ENCODE measurements at regions not wholly inside any gene's neighbourhood (a gene's known extent, or its start where the extent isn't known, plus 50 kb on each side); places are given as distances from the start of the nearest gene placed in this dataset.

DNA sequence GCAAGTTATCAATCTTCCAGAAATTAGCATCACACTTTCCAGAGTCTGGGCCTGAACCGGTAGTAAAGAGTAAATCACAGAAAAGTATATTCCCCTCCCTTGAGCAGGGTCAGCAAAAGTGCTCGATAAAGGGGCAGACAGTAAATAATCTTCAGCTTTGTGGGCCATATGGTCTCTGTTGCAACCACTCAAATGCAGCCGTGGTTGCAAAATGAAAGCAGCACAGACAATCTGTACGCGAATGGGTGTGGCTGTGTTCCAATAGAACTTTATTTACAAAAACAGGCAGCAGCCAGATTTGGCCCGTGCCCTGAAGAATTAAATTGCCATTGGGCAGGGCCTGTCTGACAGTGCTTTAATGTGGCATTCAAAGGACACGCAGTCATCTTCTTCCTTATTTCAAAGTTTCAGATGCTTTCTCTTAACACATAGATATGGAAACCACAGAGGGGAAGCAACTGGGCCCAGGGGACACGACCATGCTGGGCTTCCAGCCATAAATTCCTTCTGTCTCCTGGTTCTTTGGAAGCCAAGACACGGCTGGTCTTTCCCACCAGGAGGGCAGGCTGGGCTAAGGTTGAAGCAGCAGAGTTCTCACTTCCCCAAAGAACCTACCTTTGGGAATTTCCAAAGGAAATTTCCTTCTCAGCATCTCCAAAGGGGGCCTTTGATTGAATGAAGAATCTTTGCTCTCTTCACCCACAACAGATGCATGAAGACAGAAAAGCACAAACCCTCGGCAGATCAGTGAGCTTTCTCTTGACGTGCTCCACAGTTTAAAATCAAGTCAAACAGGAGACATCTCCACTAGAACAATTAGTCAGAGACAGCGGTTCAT is 489.8 kb upstream of the PROK2 start:
- no peak for TF ChIP-seq CTCF (IDR thresholded peaks at IDR 0.05)
- intact Hi-C loops (cut with DNase I): no loop called here
- Histone ChIP-seq H3K4me1 (peaks cover 61% of the 10 kb centered on the region), H3K9me3 (no peaks in the 10 kb centered on the region), H3K27ac (peak overlapping the region; percentile 61), H3K36me3 (no peaks in the 10 kb centered on the region), H3K27me3 (ENCODE audit: low read depth) (no peaks in the 10 kb centered on the region), H3K4me3 (peak overlapping the region; percentile 18)
- ATAC-seq: peak; percentile 53 to 76
- DNase-seq: peak; percentile 55

DNA sequence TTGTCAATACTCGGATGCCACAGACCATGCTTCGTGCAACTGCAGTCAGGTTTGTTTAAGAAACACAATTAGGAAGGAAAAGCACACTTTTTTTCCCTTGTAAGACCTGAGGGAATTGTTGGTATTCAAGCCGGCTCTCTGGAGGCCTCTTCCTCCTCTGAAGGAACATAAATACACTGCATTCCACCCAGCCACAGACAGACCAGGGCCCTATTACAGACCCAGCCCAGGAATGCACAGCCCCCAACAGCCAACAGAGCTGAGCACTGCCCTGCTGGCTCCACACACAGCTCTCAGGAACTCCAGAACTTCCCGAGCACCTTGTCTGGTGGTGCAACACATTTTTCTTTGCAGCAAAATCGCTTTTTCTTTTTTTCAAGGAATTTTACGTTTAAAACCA is 488.7 kb upstream of the PROK2 start:
- no peak for TF ChIP-seq CTCF (IDR thresholded peaks at IDR 0.05)
- intact Hi-C loops (cut with DNase I): no loop called here
- H3K4me3 ChIP-seq: no peak overlapping the region
- no peaks in the 10 kb centered on the region for H3K36me3 ChIP-seq
- H3K27ac ChIP-seq: peak overlapping the region; percentile 61
- H3K9me3 ChIP-seq: no peaks in the 10 kb centered on the region
- no peaks in the 10 kb centered on the region for H3K27me3 ChIP-seq (ENCODE audit: low read depth)
- peak in 1 of 2 donors; percentile 36 for ATAC-seq
- H3K4me1 ChIP-seq: peaks cover 70% of the 10 kb centered on the region
- no peak for DNase-seq

DNA sequence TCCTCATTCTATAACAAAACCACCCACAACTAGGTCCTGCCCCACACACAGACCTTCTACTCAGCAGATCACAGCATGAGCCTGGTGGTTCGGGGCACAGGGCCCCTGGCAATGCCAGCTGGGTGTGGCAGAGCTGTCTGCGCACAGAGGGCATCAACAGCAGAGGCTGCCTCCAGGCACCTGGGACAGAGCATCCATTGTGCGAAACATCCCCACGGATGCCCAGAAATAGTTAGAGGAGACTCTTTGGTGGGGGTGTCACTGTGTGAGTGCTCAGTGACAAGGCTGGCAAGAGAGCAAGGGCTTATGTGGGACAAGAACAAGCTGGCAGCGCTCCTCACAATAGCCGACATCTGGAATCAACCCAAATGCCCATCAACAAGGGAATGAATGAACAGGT is 487.4 kb upstream of the PROK2 start:
- peaks cover 70% of the 10 kb centered on the region for H3K4me1 ChIP-seq
- peak overlapping the region; percentile 27 for H3K27ac ChIP-seq
- H3K27me3 ChIP-seq (ENCODE audit: low read depth): no peaks in the 10 kb centered on the region
- TF ChIP-seq CTCF (IDR thresholded peaks at IDR 0.05): no peak
- no peak for DNase-seq
- no peaks in the 10 kb centered on the region for H3K36me3 ChIP-seq
- ATAC-seq: no peak
- H3K4me3 ChIP-seq: no peak overlapping the region
- H3K9me3 ChIP-seq: no peaks in the 10 kb centered on the region
- intact Hi-C loops (cut with DNase I): no loop called here

DNA sequence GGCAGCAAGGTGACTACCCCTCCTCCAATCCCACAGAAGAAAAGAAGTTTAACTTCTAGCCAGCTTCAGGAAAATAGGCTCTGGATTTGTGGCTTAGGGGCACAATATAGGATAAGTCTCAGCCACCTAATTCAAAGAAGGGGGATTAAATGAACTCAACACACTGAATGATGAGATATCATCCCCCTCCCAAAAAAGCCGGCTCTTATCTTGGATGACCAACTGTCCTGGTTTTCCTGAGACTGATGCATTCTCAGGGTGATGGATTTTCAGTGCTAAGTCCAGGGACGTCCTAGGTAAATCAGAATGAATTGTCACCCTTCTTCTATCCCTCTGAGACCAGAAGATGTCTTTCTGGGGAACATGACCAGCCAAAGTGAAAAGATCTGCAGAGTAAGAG is 487.0 kb upstream of the PROK2 start:
- H3K27me3 ChIP-seq (ENCODE audit: low read depth): no peaks in the 10 kb centered on the region
- no peak for TF ChIP-seq CTCF (IDR thresholded peaks at IDR 0.05)
- H3K4me1 ChIP-seq: peaks cover 70% of the 10 kb centered on the region
- intact Hi-C loops (cut with DNase I): no loop called here
- peak overlapping the region; percentile 27 for H3K27ac ChIP-seq
- H3K4me3 ChIP-seq: no peak overlapping the region
- ATAC-seq (no peak), DNase-seq (no peak)
- no peaks in the 10 kb centered on the region for H3K9me3 ChIP-seq
- H3K36me3 ChIP-seq: no peaks in the 10 kb centered on the region

- no peak overlapping the region for H3K4me3 ChIP-seq
- H3K4me1 ChIP-seq: peaks cover 70% of the 10 kb centered on the region
- intact Hi-C loops (cut with DNase I): no loop called here
- ATAC-seq (peak in 1 of 2 donors; percentile 23), DNase-seq (no peak)
- H3K9me3 ChIP-seq: no peaks in the 10 kb centered on the region
- peak overlapping the region; percentile 42 for H3K27ac ChIP-seq
- H3K27me3 ChIP-seq (ENCODE audit: low read depth): no peaks in the 10 kb centered on the region
- no peak for TF ChIP-seq CTCF (IDR thresholded peaks at IDR 0.05)
- no peaks in the 10 kb centered on the region for H3K36me3 ChIP-seq
Observed at GRCh38 chr3:72271216-72271615, 486.3 kb upstream of the PROK2 start.
